K562 (cell line): ENCODE measurements at regions not wholly inside any gene's neighbourhood (a gene's known extent, or its start where the extent isn't known, plus 50 kb on each side); places are given as distances from the start of the nearest gene placed in this dataset.

Experiments used
- ATAC-seq: fragments of 200-7000 bp; cut with Tn5 transposase; 3 replicates; pipeline ENCODE4 v1.9.1; 2020; ENCODE audit warnings: moderate library complexity
- BruUV-seq: library from RNA; stranded (reverse); fragments of 400-500 nt; replicated peaks from 2 replicates; lab custom pipeline; 2021; lab: Mats Ljungman, UMichigan
- CTCF ChIA-PET: fragments of 300-600 bp; formaldehyde crosslinking; extraction: SDS; loops from one replicate; lab custom pipeline; 2021; ENCODE audit warnings: low intra/inter-chr PET ratio; lab: Yijun Ruan, JAX
- POLR2A ChIA-PET: fragments of 300-600, 350-650 bp; sonication (Branson Sonifier 250); formaldehyde crosslinking; extraction: SDS; loops from one replicate; lab custom pipeline; 2021; ENCODE audit warnings: antibody characterized with exemption, inconsistent platforms; lab: Yijun Ruan, JAX
- DNase-seq, 4 experiments: peaks; one replicate each; pipeline versions ENCODE4 v3.0.0 to v3.0.0-alpha.2; 2011 to 2018; ENCODE audit warnings: low spot score in 3 of 4, mixed read lengths in 3 of 4; ENCODE audit errors: extremely low read depth in 1 of 4
- FAIRE-seq: peaks from 2 replicates; lab custom pipeline; 2011; peaks lifted over from hg19 to GRCh38; lab: Jason Lieb, UNC
- H2AFZ ChIP-seq: 2 replicates; pipeline ENCODE4 v1.6.0; 2011; ENCODE audit warnings: low read depth, low read length, control low read depth, inconsistent platforms
- H3K27ac ChIP-seq: fragments of 200-600 bp; 3 replicates; pipeline ENCODE4 v1.8.0; 2011; ENCODE audit warnings: low read depth, mild to moderate bottlenecking, control low read depth, inconsistent platforms, low read length, moderate library complexity, mixed read lengths; ENCODE audit errors: extremely low read depth
- H3K27me3 ChIP-seq, 2 experiments: fragments of 300-600 bp in 1 of 2; 2 replicates in 1 of 2; 3 replicates in 1 of 2; pipeline versions ENCODE4 v1.6.0 to v1.8.0; 2011; ENCODE audit warnings: inconsistent platforms in 2 of 2, low read length in 2 of 2, mild to moderate bottlenecking in 1 of 2, mixed read lengths in 1 of 2, moderate library complexity in 1 of 2; ENCODE audit not compliant: control insufficient read depth in 2 of 2, insufficient read depth in 2 of 2
- H3K36me3 ChIP-seq: fragments of 300-600 bp; 3 replicates; pipeline ENCODE4 v1.8.0; 2011; ENCODE audit warnings: mild to moderate bottlenecking, low read length, inconsistent platforms; ENCODE audit not compliant: control insufficient read depth, insufficient read depth
- H3K4me1 ChIP-seq, 2 experiments: fragments of 200-600 bp in 1 of 2; replicated peaks in 1 of 2; 2 replicates in 1 of 2; 3 replicates in 1 of 2; pipeline versions ENCODE4 v1.5.1 to v1.8.0; 2011; ENCODE audit warnings: inconsistent platforms in 2 of 2, low read length in 2 of 2, mild to moderate bottlenecking in 1 of 2, mixed read lengths in 1 of 2, moderate library complexity in 1 of 2; ENCODE audit not compliant: control insufficient read depth in 2 of 2, insufficient read depth in 2 of 2
- H3K4me2 ChIP-seq: 2 replicates; pipeline ENCODE4 v1.6.1; 2011; ENCODE audit warnings: low read length, control low read depth, inconsistent platforms, mixed read lengths; ENCODE audit not compliant: insufficient read depth
- H3K4me3 ChIP-seq: fragments of 200-600 bp; sonication (generic), shearing (Covaris generic); 2 replicates; pipeline ENCODE4 v1.5.1; 2016; ENCODE audit warnings: control low read depth, inconsistent platforms
- H3K79me2 ChIP-seq: fragments of 200-600 bp; 3 replicates; pipeline ENCODE4 v1.8.0; 2011; ENCODE audit warnings: low read length, inconsistent platforms; ENCODE audit not compliant: control insufficient read depth, insufficient read depth
- H3K9ac ChIP-seq, 2 experiments: 2 replicates each; pipeline versions ENCODE4 v1.6.0 to v1.6.1; 2011; ENCODE audit warnings: low read depth in 2 of 2, low read length in 2 of 2, control low read depth in 1 of 2, inconsistent platforms in 1 of 2, mild to moderate bottlenecking in 1 of 2, mixed read lengths in 1 of 2; ENCODE audit not compliant: insufficient read depth in 1 of 2
- H3K9me1 ChIP-seq: one replicate; pipeline ENCODE4 v1.6.0; 2011; ENCODE audit warnings: inconsistent platforms, mild to moderate bottlenecking, low read length, moderate library complexity; ENCODE audit not compliant: control insufficient read depth, insufficient read depth
- H3K9me3 ChIP-seq: replicated peaks from 2 replicates; pipeline ENCODE4 v1.5.1; 2011; ENCODE audit warnings: low read depth, low read length, inconsistent platforms; ENCODE audit not compliant: control insufficient read depth, insufficient read depth
- H4K20me1 ChIP-seq: replicated peaks from 2 replicates; pipeline ENCODE4 v1.6.1; 2011; ENCODE audit warnings: low read length, inconsistent platforms, mixed read lengths; ENCODE audit not compliant: control insufficient read depth, insufficient read depth
- CCNT2 ChIP-seq: IDR thresholded peaks from 2 replicates; pipeline ENCODE4 v1.6.1; 2011; ENCODE audit warnings: borderline replicate concordance, low read depth, mild to moderate bottlenecking, moderate library complexity, mixed read lengths, low read length; ENCODE audit not compliant: insufficient read length; ENCODE audit errors: extremely low read depth
- ETS2 ChIP-seq: IDR thresholded peaks from 2 replicates; pipeline ENCODE4 v1.6.1; 2016; ENCODE audit warnings: borderline replicate concordance, missing genetic modification characterization, mild to moderate bottlenecking, moderate library complexity, missing compliant biosample characterization; ENCODE audit not compliant: poor library complexity, severe bottlenecking
- FOXJ2 ChIP-seq: fragments of 200-800 bp; sonication (Bioruptor generic); IDR thresholded peaks from 2 replicates; pipeline ENCODE4 v1.6.1; 2016; ENCODE audit warnings: missing genetic modification characterization, missing compliant biosample characterization
- GTF2A2 ChIP-seq: IDR thresholded peaks from 2 replicates; pipeline ENCODE4 v1.6.1; 2016; ENCODE audit warnings: mild to moderate bottlenecking, missing genetic modification characterization, missing compliant biosample characterization
- NR1H2 ChIP-seq: sonication (generic); formaldehyde crosslinking; IDR thresholded peaks from 2 replicates; pipeline ENCODE4 v1.4.0; 2020; ENCODE audit warnings: mild to moderate bottlenecking, missing genetic modification reagents
- PML ChIP-seq: IDR thresholded peaks from 2 replicates; pipeline ENCODE4 v1.6.1; 2012; ENCODE audit warnings: low read length, inconsistent platforms
- POU5F1 ChIP-seq: fragments of 150-350 bp; IDR thresholded peaks from 2 replicates; pipeline ENCODE4 v1.6.1; 2014; ENCODE audit warnings: borderline replicate concordance, low read length, low read depth, mild to moderate bottlenecking; ENCODE audit not compliant: partially characterized antibody
- RBFOX2 ChIP-seq: fragments of 200-400 bp; formaldehyde crosslinking; IDR thresholded peaks from 2 replicates; pipeline ENCODE4 v1.6.1; 2017; ENCODE audit warnings: low read depth, mild to moderate bottlenecking, low read length, moderate library complexity
- RFX1 ChIP-seq: fragments of 450-650 bp; IDR thresholded peaks from 2 replicates; pipeline ENCODE4 v1.6.1; 2016; ENCODE audit warnings: mild to moderate bottlenecking, moderate library complexity
- XRCC4 ChIP-seq: IDR thresholded peaks from one replicate; pipeline ENCODE4 v1.6.1; 2011; ENCODE audit not compliant: insufficient read depth, insufficient read length; ENCODE audit errors: extremely low read depth
- ZNF124 ChIP-seq: sonication (generic); formaldehyde crosslinking; IDR thresholded peaks from 2 replicates; pipeline ENCODE4 v1.8.1; 2022; ENCODE audit warnings: missing genetic modification reagents
- ZNF589 ChIP-seq: fragments of 200-800 bp; sonication (Bioruptor generic); IDR thresholded peaks from 2 replicates; pipeline ENCODE4 v1.6.1; 2016; ENCODE audit warnings: low read depth, missing genetic modification characterization, missing compliant biosample characterization
- ZNF778 ChIP-seq: fragments of 450-650 bp; formaldehyde crosslinking; IDR thresholded peaks from 2 replicates; pipeline ENCODE4 v1.4.0; 2020; ENCODE audit warnings: mild to moderate bottlenecking, moderate library complexity
- WGBS: fragments of 100-300 bp; shearing (Covaris generic); methylation state at CpG from one replicate; pipeline ENCODE4 v1.1.6; 2016; ENCODE audit warnings: low coverage, mixed read lengths; ENCODE audit not compliant: insufficient coverage; ENCODE audit errors: missing lambda C conversion rate; 5-methylcytosine and 5-hydroxymethylcytosine counted together
- in situ Hi-C: fragments of 300-500 bp; cut with MboI; formaldehyde crosslinking; loops from 4 replicates; pipeline ENCODE4 v1.15.0; 2018; ENCODE audit warnings: inconsistent platforms, mixed read lengths
- intact Hi-C: fragments of 100-400 bp; cut with micrococcal nuclease; formaldehyde crosslinking; loops from 2 replicates; pipeline ENCODE4 v1.14.2; 2022
- TF ChIP-seq, protein P1 (sequence below): fragments of 250-450 bp; sonication (Bioruptor Pico); IDR thresholded peaks from 2 replicates; pipeline ENCODE4 v1.5.0; 2020; ENCODE audit warnings: mild to moderate bottlenecking
- TF ChIP-seq, protein P2 (sequence below), 2 experiments: IDR thresholded peaks; 2 replicates each; pipeline ENCODE4 v1.6.1; 2011; ENCODE audit warnings: borderline replicate concordance in 1 of 2, control low read depth in 1 of 2, low read depth in 1 of 2, low read length in 1 of 2, mild to moderate bottlenecking in 1 of 2, mixed read lengths in 1 of 2, moderate library complexity in 1 of 2; ENCODE audit not compliant: insufficient read depth in 1 of 2, insufficient read length in 1 of 2, poor library complexity in 1 of 2, severe bottlenecking in 1 of 2; ENCODE audit errors: extremely low read depth in 1 of 2
- TF ChIP-seq, protein P3 (sequence below): sonication (generic); formaldehyde crosslinking; IDR thresholded peaks from 2 replicates; pipeline ENCODE4 v1.4.0; 2020; ENCODE audit warnings: mild to moderate bottlenecking, missing genetic modification reagents
- TF ChIP-seq, protein P4 (sequence below): fragments of 450-650 bp; conservative IDR thresholded peaks from 2 replicates; pipeline ENCODE4 v1.6.1; 2016; ENCODE audit warnings: missing genetic modification characterization, low read depth, mild to moderate bottlenecking, missing compliant biosample characterization, moderate library complexity

DNA sequence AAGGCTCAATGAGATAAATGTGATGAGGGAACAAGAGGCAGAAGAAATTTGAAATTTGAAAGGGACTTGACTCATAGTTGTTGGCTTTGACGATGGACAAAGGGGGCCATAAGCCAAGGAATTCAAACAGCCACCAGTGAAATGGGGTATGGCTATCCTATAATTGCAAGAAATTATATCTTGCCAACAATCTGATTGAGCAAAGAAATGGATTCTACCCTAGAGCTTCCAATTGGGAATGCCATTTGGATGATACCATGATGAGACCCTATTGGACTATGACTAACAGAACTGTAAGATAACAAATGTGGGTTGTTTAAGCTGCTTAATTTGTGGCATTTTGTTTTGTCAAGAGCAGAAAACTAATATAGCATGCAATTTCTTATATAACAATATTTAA lies 270.1 kb upstream of the ARSJ start:
- Histone ChIP-seq H4K20me1 (no peaks in the 10 kb centered on the region), H3K9me1 (no peaks in the 10 kb centered on the region), H3K27ac (no peak overlapping the region), H3K4me3 (no peak overlapping the region), H3K36me3 (no peaks in the 10 kb centered on the region), H2AFZ (no peak overlapping the region), H3K79me2 (no peaks in the 10 kb centered on the region), H3K27me3 (no peaks in the 10 kb centered on the region), H3K9ac (no peak overlapping the region), H3K4me2 (no peak overlapping the region), H3K9me3 (no peaks in the 10 kb centered on the region; the same call in 1 of the 2 replicates), H3K4me1 (no peaks in the 10 kb centered on the region)
- in situ Hi-C loops, result no loop called here
- FAIRE-seq (no peak), DNase-seq (no peak), ATAC-seq (no peak)
- no TSS peak for BruUV-seq
- CTCF ChIA-PET, result no interaction called here
- 0% methylated on average over 1 of the region's 1 CpG for WGBS
- TF ChIP-seq ZNF778 (CRISPR knock-in tag), result no peak
- TF ChIP-seq, protein P1, sequence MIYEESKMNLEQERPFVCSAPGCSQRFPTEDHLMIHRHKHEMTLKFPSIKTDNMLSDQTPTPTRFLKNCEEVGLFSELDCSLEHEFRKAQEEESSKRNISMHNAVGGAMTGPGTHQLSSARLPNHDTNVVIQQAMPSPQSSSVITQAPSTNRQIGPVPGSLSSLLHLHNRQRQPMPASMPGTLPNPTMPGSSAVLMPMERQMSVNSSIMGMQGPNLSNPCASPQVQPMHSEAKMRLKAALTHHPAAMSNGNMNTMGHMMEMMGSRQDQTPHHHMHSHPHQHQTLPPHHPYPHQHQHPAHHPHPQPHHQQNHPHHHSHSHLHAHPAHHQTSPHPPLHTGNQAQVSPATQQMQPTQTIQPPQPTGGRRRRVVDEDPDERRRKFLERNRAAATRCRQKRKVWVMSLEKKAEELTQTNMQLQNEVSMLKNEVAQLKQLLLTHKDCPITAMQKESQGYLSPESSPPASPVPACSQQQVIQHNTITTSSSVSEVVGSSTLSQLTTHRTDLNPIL (CRISPR knock-in tag), result no peak
- TF ChIP-seq, protein P2, sequence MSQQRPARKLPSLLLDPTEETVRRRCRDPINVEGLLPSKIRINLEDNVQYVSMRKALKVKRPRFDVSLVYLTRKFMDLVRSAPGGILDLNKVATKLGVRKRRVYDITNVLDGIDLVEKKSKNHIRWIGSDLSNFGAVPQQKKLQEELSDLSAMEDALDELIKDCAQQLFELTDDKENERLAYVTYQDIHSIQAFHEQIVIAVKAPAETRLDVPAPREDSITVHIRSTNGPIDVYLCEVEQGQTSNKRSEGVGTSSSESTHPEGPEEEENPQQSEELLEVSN (IDR thresholded peaks at IDR 0.05; ENCODE audit: borderline replicate concordance in 1 of 2, extremely low read depth in 1 of 2, insufficient read depth in 1 of 2, insufficient read length in 1 of 2, low read depth in 1 of 2, low read length in 1 of 2, poor library complexity in 1 of 2, severe bottlenecking in 1 of 2), result no peak
- TF ChIP-seq FOXJ2 (tag), result no peak
- no peak for TF ChIP-seq ZNF589 (CRISPR knock-in tag)
- no peak for TF ChIP-seq ETS2 (tag)
- TF ChIP-seq, protein P3, sequence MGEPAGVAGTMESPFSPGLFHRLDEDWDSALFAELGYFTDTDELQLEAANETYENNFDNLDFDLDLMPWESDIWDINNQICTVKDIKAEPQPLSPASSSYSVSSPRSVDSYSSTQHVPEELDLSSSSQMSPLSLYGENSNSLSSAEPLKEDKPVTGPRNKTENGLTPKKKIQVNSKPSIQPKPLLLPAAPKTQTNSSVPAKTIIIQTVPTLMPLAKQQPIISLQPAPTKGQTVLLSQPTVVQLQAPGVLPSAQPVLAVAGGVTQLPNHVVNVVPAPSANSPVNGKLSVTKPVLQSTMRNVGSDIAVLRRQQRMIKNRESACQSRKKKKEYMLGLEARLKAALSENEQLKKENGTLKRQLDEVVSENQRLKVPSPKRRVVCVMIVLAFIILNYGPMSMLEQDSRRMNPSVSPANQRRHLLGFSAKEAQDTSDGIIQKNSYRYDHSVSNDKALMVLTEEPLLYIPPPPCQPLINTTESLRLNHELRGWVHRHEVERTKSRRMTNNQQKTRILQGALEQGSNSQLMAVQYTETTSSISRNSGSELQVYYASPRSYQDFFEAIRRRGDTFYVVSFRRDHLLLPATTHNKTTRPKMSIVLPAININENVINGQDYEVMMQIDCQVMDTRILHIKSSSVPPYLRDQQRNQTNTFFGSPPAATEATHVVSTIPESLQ (CRISPR knock-in tag), result no peak
- TF ChIP-seq XRCC4, result no peak
- TF ChIP-seq CCNT2, result no peak
- no peak for TF ChIP-seq RFX1
- no peak for TF ChIP-seq POU5F1
- no peak for TF ChIP-seq NR1H2 (CRISPR knock-in tag)
- no peak for TF ChIP-seq GTF2A2 (tag)
- no peak for TF ChIP-seq ZNF124 (CRISPR knock-in tag)
- TF ChIP-seq, protein P4, sequence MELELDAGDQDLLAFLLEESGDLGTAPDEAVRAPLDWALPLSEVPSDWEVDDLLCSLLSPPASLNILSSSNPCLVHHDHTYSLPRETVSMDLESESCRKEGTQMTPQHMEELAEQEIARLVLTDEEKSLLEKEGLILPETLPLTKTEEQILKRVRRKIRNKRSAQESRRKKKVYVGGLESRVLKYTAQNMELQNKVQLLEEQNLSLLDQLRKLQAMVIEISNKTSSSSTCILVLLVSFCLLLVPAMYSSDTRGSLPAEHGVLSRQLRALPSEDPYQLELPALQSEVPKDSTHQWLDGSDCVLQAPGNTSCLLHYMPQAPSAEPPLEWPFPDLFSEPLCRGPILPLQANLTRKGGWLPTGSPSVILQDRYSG (tag), result no peak
- TF ChIP-seq RBFOX2, result no peak
- TF ChIP-seq PML, result no peak
- intact Hi-C loops, result no loop called here
- POLR2A ChIA-PET, result no interaction called here
